ENCODE measurements at regions not wholly inside any gene's neighbourhood (a gene's known extent, or its start where the extent isn't known, plus 50 kb on each side); places are given as distances from the start of the nearest gene placed in this dataset.

GRCh38 chr2:11065833-11066485 is 89.3 kb upstream of the SLC66A3 start:
- DNase-seq = no peak
- TF ChIP-seq, protein P1, sequence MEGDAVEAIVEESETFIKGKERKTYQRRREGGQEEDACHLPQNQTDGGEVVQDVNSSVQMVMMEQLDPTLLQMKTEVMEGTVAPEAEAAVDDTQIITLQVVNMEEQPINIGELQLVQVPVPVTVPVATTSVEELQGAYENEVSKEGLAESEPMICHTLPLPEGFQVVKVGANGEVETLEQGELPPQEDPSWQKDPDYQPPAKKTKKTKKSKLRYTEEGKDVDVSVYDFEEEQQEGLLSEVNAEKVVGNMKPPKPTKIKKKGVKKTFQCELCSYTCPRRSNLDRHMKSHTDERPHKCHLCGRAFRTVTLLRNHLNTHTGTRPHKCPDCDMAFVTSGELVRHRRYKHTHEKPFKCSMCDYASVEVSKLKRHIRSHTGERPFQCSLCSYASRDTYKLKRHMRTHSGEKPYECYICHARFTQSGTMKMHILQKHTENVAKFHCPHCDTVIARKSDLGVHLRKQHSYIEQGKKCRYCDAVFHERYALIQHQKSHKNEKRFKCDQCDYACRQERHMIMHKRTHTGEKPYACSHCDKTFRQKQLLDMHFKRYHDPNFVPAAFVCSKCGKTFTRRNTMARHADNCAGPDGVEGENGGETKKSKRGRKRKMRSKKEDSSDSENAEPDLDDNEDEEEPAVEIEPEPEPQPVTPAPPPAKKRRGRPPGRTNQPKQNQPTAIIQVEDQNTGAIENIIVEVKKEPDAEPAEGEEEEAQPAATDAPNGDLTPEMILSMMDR (conservative IDR thresholded peaks at IDR 0.05) = no peak
- Histone ChIP-seq H3K4me1 (ENCODE audit: control insufficient read depth, insufficient read depth, low read length) (no peaks in the 10 kb centered on the region), H3K27ac (ENCODE audit: low read depth, low read length) (no peak overlapping the region), H3K4me3 (ENCODE audit: low read length) (no peak overlapping the region), H3K9me3 (ENCODE audit: control insufficient read depth, low read length) (peaks cover 7% of the 10 kb centered on the region), H3K36me3 (ENCODE audit: control insufficient read depth, insufficient read depth, low read length) (no peaks in the 10 kb centered on the region), H3K9ac (ENCODE audit: extremely low read depth, low read length, poor library complexity, severe bottlenecking) (no peak overlapping the region), H3K27me3 (ENCODE audit: control insufficient read depth, insufficient read depth, low read length, poor library complexity, severe bottlenecking) (no peaks in the 10 kb centered on the region)
- Mint-ChIP-seq H3K27ac (no peak overlapping the region), H3K36me3 (ENCODE audit: low read depth) (no peaks in the 10 kb centered on the region), H3K9me3 (peaks cover 5% of the 10 kb centered on the region), H3K27me3 (ENCODE audit: insufficient read depth) (no peaks in the 10 kb centered on the region), H3K4me1 (no peaks in the 10 kb centered on the region), H3K4me3 (no peak overlapping the region)
- 88 to 97% methylated on average over 10 to 12 of the region's 12 CpGs for WGBS, 2 experiments (ENCODE audit: insufficient coverage in 1 of 2, insufficient read length in 1 of 2)

- H3K4me3 Mint-ChIP-seq = no peak overlapping the region
- Histone ChIP-seq H3K9ac (ENCODE audit: extremely low read depth, low read length, poor library complexity, severe bottlenecking) (no peak overlapping the region), H3K9me3 (ENCODE audit: control insufficient read depth, low read length) (no peaks in the 10 kb centered on the region), H3K27me3 (ENCODE audit: control insufficient read depth, insufficient read depth, low read length, poor library complexity, severe bottlenecking) (no peaks in the 10 kb centered on the region), H3K27ac (ENCODE audit: low read depth, low read length) (no peak overlapping the region), H3K4me1 (ENCODE audit: control insufficient read depth, insufficient read depth, low read length) (no peaks in the 10 kb centered on the region), H3K36me3 (ENCODE audit: control insufficient read depth, insufficient read depth, low read length) (no peaks in the 10 kb centered on the region), H3K4me3 (ENCODE audit: low read length) (no peak overlapping the region)
- no peaks in the 10 kb centered on the region for H3K27me3 Mint-ChIP-seq (ENCODE audit: insufficient read depth)
- DNase-seq = no peak
- H3K27ac Mint-ChIP-seq = no peak overlapping the region
- WGBS, 2 experiments (ENCODE audit: insufficient coverage in 1 of 2, insufficient read length in 1 of 2) = 88 to 93% methylated on average over 12 to 22 of the region's 22 CpGs
- TF ChIP-seq, protein P1 (conservative IDR thresholded peaks at IDR 0.05) = no peak
- H3K36me3 Mint-ChIP-seq (ENCODE audit: low read depth) = no peaks in the 10 kb centered on the region
- peaks cover 3% of the 10 kb centered on the region for H3K9me3 Mint-ChIP-seq
- H3K4me1 Mint-ChIP-seq = no peaks in the 10 kb centered on the region
Measured at GRCh38 chr2:11067221-11068078, 87.8 kb upstream of the SLC66A3 start.

DNA sequence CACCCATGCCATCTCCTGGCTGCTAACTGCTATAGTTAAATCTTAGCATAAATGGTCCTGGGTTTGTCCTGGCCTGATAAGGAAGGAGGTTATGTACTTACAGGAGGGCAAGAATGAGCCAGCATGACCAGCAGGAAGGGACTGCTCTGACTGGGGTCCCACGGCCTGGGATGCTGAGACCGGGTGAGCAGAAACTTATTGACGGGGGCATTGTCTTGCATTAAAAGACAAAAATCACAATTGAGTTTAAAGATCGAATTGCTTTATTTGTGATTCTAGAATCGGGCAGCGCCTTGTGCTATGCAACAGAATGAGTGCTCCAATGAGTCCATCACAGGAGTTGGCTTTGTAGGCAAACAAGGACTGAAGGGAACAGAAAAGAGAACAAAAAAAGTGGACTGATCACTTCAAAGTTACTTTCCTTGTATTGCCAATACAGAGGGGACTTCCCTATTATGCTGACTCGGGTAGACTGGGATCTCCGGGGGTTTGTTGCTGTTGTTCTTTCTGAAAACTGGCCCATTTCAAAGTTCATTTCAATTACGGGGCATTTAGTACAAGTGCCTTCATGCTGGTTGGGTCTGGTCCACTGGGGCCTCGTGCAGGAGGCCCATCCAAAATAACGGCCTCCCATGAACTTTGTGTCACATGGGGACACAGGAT is 87.1 kb upstream of the SLC66A3 start:
- no peak for DNase-seq
- TF ChIP-seq, protein P1 (conservative IDR thresholded peaks at IDR 0.05) = peak; percentile 23
- Histone ChIP-seq H3K4me3 (ENCODE audit: low read length) (no peak overlapping the region), H3K9me3 (ENCODE audit: control insufficient read depth, low read length) (no peaks in the 10 kb centered on the region), H3K9ac (ENCODE audit: extremely low read depth, low read length, poor library complexity, severe bottlenecking) (no peak overlapping the region), H3K4me1 (ENCODE audit: control insufficient read depth, insufficient read depth, low read length) (no peaks in the 10 kb centered on the region), H3K27ac (ENCODE audit: low read depth, low read length) (no peak overlapping the region), H3K36me3 (ENCODE audit: control insufficient read depth, insufficient read depth, low read length) (no peaks in the 10 kb centered on the region), H3K27me3 (ENCODE audit: control insufficient read depth, insufficient read depth, low read length, poor library complexity, severe bottlenecking) (no peaks in the 10 kb centered on the region)
- Mint-ChIP-seq H3K36me3 (ENCODE audit: low read depth) (no peaks in the 10 kb centered on the region), H3K4me3 (no peak overlapping the region), H3K4me1 (peaks cover 4% of the 10 kb centered on the region), H3K9me3 (no peaks in the 10 kb centered on the region), H3K27ac (no peak overlapping the region), H3K27me3 (ENCODE audit: insufficient read depth) (no peaks in the 10 kb centered on the region)
- 90 to 93% methylated on average over 11 of the region's 11 CpGs for WGBS, 2 experiments (ENCODE audit: insufficient coverage in 1 of 2, insufficient read length in 1 of 2)
